Left ventricle myocardium inferior (tissue), 1 donor: ENCODE measurements at regions not wholly inside any gene's neighbourhood (a gene's known extent, or its start where the extent isn't known, plus 50 kb on each side); places are given as distances from the start of the nearest gene placed in this dataset.

Source experiments
- DNase-seq: peaks from one replicate; pipeline ENCODE4 v3.0.0-alpha.2; 2020
- H3K27ac ChIP-seq: fragments of 200-600 bp; replicated peaks from 2 replicates; pipeline ENCODE4 v1.8.0; 2021
- H3K27me3 ChIP-seq: fragments of 200-600 bp; 2 replicates; pipeline ENCODE4 v1.8.0; 2021; ENCODE audit warnings: low read depth
- H3K36me3 ChIP-seq: fragments of 200-600 bp; 2 replicates; pipeline ENCODE4 v1.8.0; 2021
- H3K4me1 ChIP-seq: fragments of 200-600 bp; 2 replicates; pipeline ENCODE4 v1.8.0; 2021
- H3K4me3 ChIP-seq: fragments of 200-600 bp; 2 replicates; pipeline ENCODE4 v1.8.0; 2021; ENCODE audit warnings: mild to moderate bottlenecking, moderate library complexity
- H3K9me3 ChIP-seq: fragments of 200-600 bp; replicated peaks from 2 replicates; pipeline ENCODE4 v1.8.0; 2021
- CTCF ChIP-seq: fragments of 200-600 bp; IDR thresholded peaks from 2 replicates; pipeline ENCODE4 v1.8.0; 2021; ENCODE audit warnings: antibody characterized with exemption, mild to moderate bottlenecking, borderline replicate concordance
- intact Hi-C: fragments of 100-400 bp; cut with micrococcal nuclease; formaldehyde crosslinking; loops from one replicate; pipeline ENCODE4 v1.11.0; 2022
- donor health status: DM: no; HTN: yes; CAD: no; lungs with severe emphysema.

- intact Hi-C loops: no loop called here
- no peak for DNase-seq
- TF ChIP-seq CTCF: no peak
- H3K36me3 ChIP-seq: no peaks in the 10 kb centered on the region
- H3K4me1 ChIP-seq: peaks cover 4% of the 10 kb centered on the region
- no peaks in the 10 kb centered on the region for H3K27me3 ChIP-seq
- H3K9me3 ChIP-seq: no peaks in the 10 kb centered on the region
- peak overlapping the region; percentile 24 for H3K27ac ChIP-seq
- H3K4me3 ChIP-seq: no peak overlapping the region
These were observed 91.9 kb upstream of the CPEB2 start for GRCh38 chr4:14910411-14910810.

- no peak overlapping the region for H3K27ac ChIP-seq
These were observed 89.9 kb upstream of the CPEB2 start for GRCh38 chr4:14912426-14912825.

DNA sequence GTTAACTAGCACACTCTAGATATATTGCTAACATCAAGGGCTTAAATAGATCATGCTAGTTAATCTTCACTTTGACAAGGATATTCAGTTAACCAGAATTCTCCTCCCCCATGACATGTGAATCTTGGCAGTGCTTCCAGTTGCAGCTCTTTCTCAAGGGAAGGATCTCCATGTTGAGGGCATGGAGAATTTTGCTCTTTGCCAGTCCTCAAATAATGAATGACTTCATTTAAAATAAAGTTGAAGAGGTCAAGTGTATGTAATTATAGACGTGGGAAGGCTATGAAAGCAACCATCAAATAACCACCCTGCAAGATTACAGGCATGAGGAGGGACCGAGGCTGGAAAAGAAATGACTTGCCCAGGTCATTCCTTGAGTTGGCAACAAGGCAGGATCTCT is 87.3 kb upstream of the CPEB2 start:
- Histone ChIP-seq H3K9me3 (no peaks in the 10 kb centered on the region), H3K36me3 (no peaks in the 10 kb centered on the region), H3K4me1 (peaks cover 20% of the 10 kb centered on the region), H3K27me3 (no peaks in the 10 kb centered on the region), H3K27ac (no peak overlapping the region), H3K4me3 (no peak overlapping the region)
- no peak for TF ChIP-seq CTCF
- intact Hi-C loops: no loop called here
- DNase-seq: no peak

More at GRCh38 chr4:14912426-14912825, 89.9 kb upstream of the CPEB2 start:
- Histone ChIP-seq H3K36me3 (no peaks in the 10 kb centered on the region), H3K4me1 (peaks cover 13% of the 10 kb centered on the region), H3K4me3 (no peak overlapping the region), H3K27me3 (no peaks in the 10 kb centered on the region), H3K9me3 (no peaks in the 10 kb centered on the region)
- intact Hi-C loops: no loop called here
- DNase-seq: no peak
- no peak for TF ChIP-seq CTCF

DNA sequence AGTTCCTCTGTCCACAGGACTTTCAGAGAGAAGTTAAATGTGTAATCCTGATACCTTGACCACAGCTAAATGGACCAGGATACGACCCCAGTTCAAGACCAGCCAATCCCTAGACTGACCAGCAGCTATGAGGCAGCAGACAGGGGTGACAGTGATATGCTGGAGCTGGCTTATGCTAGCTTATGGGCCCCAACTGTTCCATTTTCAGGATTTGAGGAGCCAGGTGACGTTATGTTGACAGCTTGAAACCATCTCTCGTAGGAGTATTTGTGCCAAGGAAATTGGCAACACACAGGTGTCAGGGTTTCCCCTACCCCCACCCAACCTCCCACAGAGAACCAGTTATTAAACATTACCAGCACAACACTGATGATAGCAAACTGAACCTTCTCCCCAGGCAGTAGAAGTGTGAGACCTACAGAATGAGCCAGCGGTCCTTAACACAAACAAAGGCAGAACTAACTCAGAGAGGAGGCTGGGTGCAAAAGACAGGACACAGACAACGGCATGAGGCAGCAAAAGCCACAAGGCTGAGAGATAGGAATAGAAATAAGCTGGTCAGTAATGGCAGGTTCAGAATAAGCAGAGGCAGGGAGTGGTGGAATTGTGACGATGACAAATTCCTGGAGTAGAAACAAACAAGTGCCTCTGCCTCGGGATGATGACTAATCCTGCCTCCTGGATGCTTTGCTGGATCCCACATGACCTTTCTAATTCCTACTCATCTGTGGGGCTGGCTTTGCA is 85.6 kb upstream of the CPEB2 start:
- Histone ChIP-seq H3K4me3 (no peak overlapping the region), H3K4me1 (peaks cover 19% of the 10 kb centered on the region), H3K36me3 (no peaks in the 10 kb centered on the region), H3K27me3 (no peaks in the 10 kb centered on the region), H3K27ac (peak overlapping the region; percentile 84), H3K9me3 (no peaks in the 10 kb centered on the region)
- DNase-seq: no peak
- TF ChIP-seq CTCF: no peak
- intact Hi-C loops: no loop called here

GRCh38 chr4:14917298-14917633 is 85.0 kb upstream of the CPEB2 start:
- Histone ChIP-seq H3K27ac (peak overlapping the region; percentile 84), H3K27me3 (no peaks in the 10 kb centered on the region), H3K4me1 (peaks cover 19% of the 10 kb centered on the region), H3K36me3 (no peaks in the 10 kb centered on the region), H3K9me3 (no peaks in the 10 kb centered on the region), H3K4me3 (no peak overlapping the region)
- intact Hi-C loops: no loop called here
- no peak for TF ChIP-seq CTCF
- no peak for DNase-seq
